Naive thymus-derived CD4-positive, alpha-beta T cell (primary cell): ENCODE measurements at regions not wholly inside any gene's neighbourhood (a gene's known extent, or its start where the extent isn't known, plus 50 kb on each side); places are given as distances from the start of the nearest gene placed in this dataset.

Experiments used
- ATAC-seq: fragments of 150-1000 bp; cut with Tn5 transposase; 2 replicates; pipeline ENCODE4 v1.10.0; 2021; ENCODE audit warnings: mild to moderate bottlenecking, moderate library complexity
- CTCF ChIA-PET: fragments of 350-600 bp; sonication (Branson Sonifier 250); formaldehyde crosslinking; loops from one replicate; lab custom pipeline; 2021; ENCODE audit warnings: antibody characterized with exemption; lab: Charles Lee
- POLR2A ChIA-PET: fragments of 350-600 bp; sonication (Branson Sonifier 250); formaldehyde crosslinking; loops from one replicate; lab custom pipeline; 2021; ENCODE audit warnings: antibody characterized with exemption, inconsistent platforms; lab: Charles Lee
- DNase-seq, 9 donors: peaks; one replicate each; pipeline versions ENCODE4 v3.0.0 to v3.0.0-alpha.2; 2020 to 2022; ENCODE audit warnings: mixed read lengths in 1 of 9
- H3K27ac ChIP-seq: one replicate; pipeline ENCODE4 v1.7.0; 2013; ENCODE audit warnings: mild to moderate bottlenecking, low read depth, low read length, moderate library complexity
- H3K27me3 ChIP-seq, 2 donors: one replicate each; pipeline ENCODE4 v1.7.0; 2013; ENCODE audit warnings: low read length in 2 of 2, mild to moderate bottlenecking in 2 of 2, moderate library complexity in 2 of 2; ENCODE audit not compliant: control insufficient read depth in 2 of 2, insufficient read depth in 2 of 2
- H3K36me3 ChIP-seq, 3 experiments: 1 replicate in 2 of 3; 2 replicates in 1 of 3; pipeline ENCODE4 v1.7.0; 2013; ENCODE audit warnings: low read length in 3 of 3, mild to moderate bottlenecking in 3 of 3, moderate library complexity in 1 of 3; ENCODE audit not compliant: insufficient read depth in 3 of 3, control insufficient read depth in 2 of 3
- H3K4me1 ChIP-seq, 2 donors: one replicate each; pipeline ENCODE4 v1.7.0; 2013; ENCODE audit warnings: low read length in 2 of 2, mild to moderate bottlenecking in 2 of 2, moderate library complexity in 1 of 2; ENCODE audit not compliant: control insufficient read depth in 2 of 2, insufficient read depth in 2 of 2
- H3K4me3 ChIP-seq: 2 replicates; pipeline ENCODE4 v1.7.0; 2013; ENCODE audit warnings: mild to moderate bottlenecking, low read length
- H3K9me3 ChIP-seq, 3 experiments: 1 replicate in 2 of 3; 2 replicates in 1 of 3; pipeline ENCODE4 v1.7.0; 2013; ENCODE audit warnings: low read length in 3 of 3; ENCODE audit not compliant: control insufficient read depth in 2 of 3
- H3K27ac Mint-ChIP-seq, 9 donors: one replicate each; pipeline ENCODE4 v1.8.0; 2020 to 2022; ENCODE audit warnings: mixed read lengths in 9 of 9, mild to moderate bottlenecking in 8 of 9, moderate library complexity in 5 of 9, inconsistent platforms in 2 of 9
- H3K27me3 Mint-ChIP-seq, 5 donors: one replicate each; pipeline ENCODE4 v1.8.0; 2021 to 2022; ENCODE audit warnings: mixed read lengths in 5 of 5, mild to moderate bottlenecking in 1 of 5
- H3K36me3 Mint-ChIP-seq, 5 donors: one replicate each; pipeline ENCODE4 v1.8.0; 2020 to 2022; ENCODE audit warnings: mixed read lengths in 5 of 5, mild to moderate bottlenecking in 3 of 5, inconsistent platforms in 1 of 5
- H3K4me1 Mint-ChIP-seq, 7 donors: one replicate each; pipeline ENCODE4 v1.8.0; 2020 to 2022; ENCODE audit warnings: mixed read lengths in 7 of 7, mild to moderate bottlenecking in 3 of 7, inconsistent platforms in 1 of 7
- H3K4me3 Mint-ChIP-seq, 10 donors: one replicate each; pipeline ENCODE4 v1.8.0; 2020 to 2022; ENCODE audit warnings: mild to moderate bottlenecking in 10 of 10, mixed read lengths in 10 of 10, moderate library complexity in 6 of 10, inconsistent platforms in 2 of 10
- H3K9me3 Mint-ChIP-seq, 11 donors: one replicate each; pipeline ENCODE4 v1.8.0; 2020 to 2022; ENCODE audit warnings: mixed read lengths in 11 of 11, mild to moderate bottlenecking in 4 of 11, inconsistent platforms in 1 of 11, moderate library complexity in 1 of 11
- intact Hi-C, 2 donors: fragments of 100-400 bp; cut with micrococcal nuclease; formaldehyde crosslinking; loops; one replicate each; pipeline ENCODE4 v1.15.1; 2023

DNA sequence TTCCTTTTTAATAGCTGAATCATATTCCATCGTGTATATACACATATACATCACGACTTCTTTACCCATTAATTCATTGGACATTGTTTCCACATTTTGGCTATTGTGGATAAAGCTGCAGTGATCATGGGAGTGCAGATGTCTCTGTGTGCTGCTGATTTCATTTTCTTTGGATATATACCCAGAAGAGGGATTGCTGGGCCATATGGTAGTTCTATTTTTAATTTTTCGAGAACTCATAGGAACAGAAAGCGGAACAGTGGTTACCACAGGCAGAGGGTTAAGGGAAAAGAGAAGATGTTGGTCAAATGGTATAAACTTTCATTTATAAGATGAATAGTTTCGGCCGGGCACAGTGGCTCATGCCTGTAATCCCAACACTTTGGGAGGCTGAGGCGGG, 187.4 kb upstream of the MYOCD start:
- H3K9me3 Mint-ChIP-seq, result peaks cover 2 to 15% (median 12%) of the 10 kb centered on the region in 11 donors
- H3K4me1 Mint-ChIP-seq, result no peaks in the 10 kb centered on the region
- Histone ChIP-seq H3K4me1 (no peaks in the 10 kb centered on the region), H3K27me3 (no peaks in the 10 kb centered on the region), H3K36me3 (no peaks in the 10 kb centered on the region), H3K4me3 (no peak overlapping the region), H3K9me3 (no peaks in the 10 kb centered on the region), H3K27ac (no peak overlapping the region)
- no peak for ATAC-seq
- CTCF ChIA-PET, result no interaction called here
- intact Hi-C loops, result no loop called here
- POLR2A ChIA-PET, result no interaction called here
- H3K27ac Mint-ChIP-seq, result no peak overlapping the region
- no peak for DNase-seq
- H3K4me3 Mint-ChIP-seq, result no peak overlapping the region
- H3K27me3 Mint-ChIP-seq, result peaks cover 0 to 4% (median 0%) of the 10 kb centered on the region in 5 donors
- no peaks in the 10 kb centered on the region for H3K36me3 Mint-ChIP-seq

- H3K36me3 ChIP-seq, result no peaks in the 10 kb centered on the region
- no peak overlapping the region for H3K4me3 Mint-ChIP-seq
- H3K27me3 ChIP-seq, result no peaks in the 10 kb centered on the region
- H3K4me1 Mint-ChIP-seq, result no peaks in the 10 kb centered on the region
- H3K27ac Mint-ChIP-seq, result no peak overlapping the region
- H3K4me3 ChIP-seq, result no peak overlapping the region
- H3K36me3 Mint-ChIP-seq, result no peaks in the 10 kb centered on the region
- intact Hi-C loops, result no loop called here
- POLR2A ChIA-PET, result no interaction called here
- H3K9me3 Mint-ChIP-seq, result peaks cover 0 to 18% (median 8%) of the 10 kb centered on the region in 11 donors
- no peaks in the 10 kb centered on the region for H3K9me3 ChIP-seq
- CTCF ChIA-PET, result no interaction called here
- H3K27ac ChIP-seq, result no peak overlapping the region
- H3K4me1 ChIP-seq, result no peaks in the 10 kb centered on the region
- no peak for DNase-seq
- peaks cover 0 to 9% (median 0%) of the 10 kb centered on the region in 5 donors for H3K27me3 Mint-ChIP-seq
- no peak for ATAC-seq
Measured at GRCh38 chr17:12485361-12485906, 180.3 kb upstream of the MYOCD start.

DNA sequence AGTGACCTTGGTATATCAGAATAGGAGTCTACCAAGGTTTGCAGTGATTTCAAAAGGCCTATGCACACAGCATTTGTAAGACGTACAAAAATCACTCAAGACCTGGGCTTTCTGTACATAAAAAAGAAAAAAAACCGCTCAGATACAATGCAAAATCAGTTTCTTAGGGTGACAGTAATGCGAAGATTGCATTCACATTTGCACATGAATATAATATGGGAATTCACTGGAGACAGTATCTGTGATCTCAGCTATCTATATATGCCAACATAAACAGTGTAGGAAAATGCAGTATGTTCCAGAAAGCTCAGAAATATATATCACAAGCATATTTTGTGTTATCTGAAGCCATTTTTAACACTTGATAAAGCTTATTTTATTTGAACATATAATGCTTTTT, 176.4 kb upstream of the MYOCD start:
- Histone ChIP-seq H3K36me3 (no peaks in the 10 kb centered on the region), H3K4me1 (no peaks in the 10 kb centered on the region), H3K27me3 (no peaks in the 10 kb centered on the region), H3K27ac (no peak overlapping the region), H3K9me3 (no peaks in the 10 kb centered on the region), H3K4me3 (no peak overlapping the region)
- Mint-ChIP-seq H3K36me3 (no peaks in the 10 kb centered on the region), H3K4me1 (no peaks in the 10 kb centered on the region), H3K9me3 (peaks cover 0 to 18% (median 8%) of the 10 kb centered on the region in 11 donors), H3K27ac (no peak overlapping the region), H3K27me3 (peaks cover 0 to 9% (median 0%) of the 10 kb centered on the region in 5 donors), H3K4me3 (no peak overlapping the region)
- CTCF ChIA-PET, result no interaction called here
- ATAC-seq, result no peak
- DNase-seq, result no peak
- intact Hi-C loops, result no loop called here
- POLR2A ChIA-PET, result no interaction called here

DNA sequence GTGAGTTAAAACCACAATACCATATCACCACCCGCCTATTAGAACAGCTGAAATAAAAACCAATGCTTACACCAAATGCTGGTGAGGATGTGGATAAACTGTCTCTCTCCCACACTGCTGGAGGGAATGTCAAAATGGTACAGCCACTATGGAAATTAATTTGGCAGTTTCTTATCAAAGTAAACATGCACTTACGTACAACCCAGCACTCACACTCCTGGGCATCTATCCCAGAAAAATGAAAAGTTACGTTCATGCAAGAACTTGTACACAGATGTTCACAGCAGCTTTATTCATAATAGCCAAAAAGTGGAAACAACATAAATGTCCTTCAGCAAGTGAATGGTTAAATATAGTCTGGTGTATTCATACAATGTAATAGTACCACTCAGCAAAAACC, 173.2 kb upstream of the MYOCD start:
- ChIA-PET POLR2A (no interaction called here), CTCF (no interaction called here)
- Mint-ChIP-seq H3K4me3 (no peak overlapping the region), H3K9me3 (peaks cover 0 to 24% (median 11%) of the 10 kb centered on the region in 11 donors), H3K4me1 (no peaks in the 10 kb centered on the region), H3K27me3 (peaks cover 0 to 6% (median 0%) of the 10 kb centered on the region in 5 donors), H3K27ac (no peak overlapping the region), H3K36me3 (no peaks in the 10 kb centered on the region)
- intact Hi-C loops, result no loop called here
- Histone ChIP-seq H3K9me3 (no peaks in the 10 kb centered on the region), H3K4me3 (no peak overlapping the region), H3K4me1 (no peaks in the 10 kb centered on the region), H3K27me3 (no peaks in the 10 kb centered on the region), H3K27ac (no peak overlapping the region), H3K36me3 (no peaks in the 10 kb centered on the region)
- no peak for ATAC-seq
- no peak for DNase-seq

GRCh38 chr17:12505866-12506265, 159.8 kb upstream of the MYOCD start:
- Histone ChIP-seq H3K27me3 (no peaks in the 10 kb centered on the region), H3K27ac (no peak overlapping the region), H3K4me3 (no peak overlapping the region), H3K4me1 (no peaks in the 10 kb centered on the region), H3K36me3 (no peaks in the 10 kb centered on the region), H3K9me3 (no peaks in the 10 kb centered on the region)
- H3K4me3 Mint-ChIP-seq, result no peak overlapping the region
- peaks cover 0 to 24% (median 8%) of the 10 kb centered on the region in 11 donors for H3K9me3 Mint-ChIP-seq
- H3K4me1 Mint-ChIP-seq, result no peaks in the 10 kb centered on the region
- H3K36me3 Mint-ChIP-seq, result no peaks in the 10 kb centered on the region
- ATAC-seq, result no peak
- POLR2A ChIA-PET, result no interaction called here
- H3K27ac Mint-ChIP-seq, result no peak overlapping the region
- CTCF ChIA-PET, result interaction anchor here (0.6 kb wide), 1 partner anchor 32 kb away, joined by 4 read pairs; no protein-coding TSS in a partner anchor
- intact Hi-C loops, result no loop called here
- peaks cover 0 to 6% (median 0%) of the 10 kb centered on the region in 5 donors for H3K27me3 Mint-ChIP-seq
- DNase-seq, result no peak

DNA sequence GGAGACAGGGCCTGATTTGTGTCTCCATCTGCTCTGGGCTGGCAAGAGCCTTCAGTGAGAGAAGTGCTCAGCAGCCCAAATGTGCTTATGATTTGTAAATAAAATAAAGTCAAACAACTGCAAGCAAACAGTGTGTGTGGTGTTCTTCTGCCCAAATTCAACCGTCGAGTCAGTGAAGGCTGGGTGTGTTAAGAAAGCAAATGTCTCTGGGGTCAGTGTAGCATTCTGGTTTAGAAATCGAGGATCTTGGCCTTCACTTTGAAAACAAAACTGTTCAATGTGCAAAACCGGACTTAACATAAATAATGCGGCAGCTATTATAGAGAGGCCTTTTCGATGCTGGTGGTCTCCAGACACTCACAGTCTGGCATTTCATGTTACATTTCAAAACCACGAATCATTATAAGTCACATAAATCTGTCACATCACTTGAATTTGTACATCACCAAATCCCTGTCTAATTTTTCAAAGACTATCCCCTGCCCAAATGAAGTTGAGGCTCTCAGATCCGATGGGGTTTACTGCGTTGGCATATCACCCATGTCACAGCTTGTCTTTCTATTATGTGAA, 158.6 kb upstream of the MYOCD start:
- Mint-ChIP-seq H3K36me3 (no peaks in the 10 kb centered on the region), H3K4me1 (no peaks in the 10 kb centered on the region), H3K9me3 (peaks cover 0 to 22% (median 6%) of the 10 kb centered on the region in 11 donors), H3K4me3 (no peak overlapping the region), H3K27me3 (peaks cover 0 to under 1% (median 0%) of the 10 kb centered on the region in 5 donors), H3K27ac (no peak overlapping the region)
- intact Hi-C loops, result no loop called here
- ChIA-PET CTCF (no interaction called here), POLR2A (no interaction called here)
- no peak overlapping the region for H3K27ac ChIP-seq
- H3K36me3 ChIP-seq, result no peaks in the 10 kb centered on the region
- no peak for DNase-seq
- no peaks in the 10 kb centered on the region for H3K4me1 ChIP-seq
- ATAC-seq, result no peak
- no peaks in the 10 kb centered on the region for H3K9me3 ChIP-seq
- H3K4me3 ChIP-seq, result no peak overlapping the region
- H3K27me3 ChIP-seq, result no peaks in the 10 kb centered on the region

- H3K9me3 ChIP-seq, result no peaks in the 10 kb centered on the region
- no peak overlapping the region for H3K27ac ChIP-seq
- H3K36me3 ChIP-seq, result no peaks in the 10 kb centered on the region
- Mint-ChIP-seq H3K27ac (no peak overlapping the region), H3K27me3 (no peaks in the 10 kb centered on the region), H3K9me3 (peaks cover 0 to 13% (median 4%) of the 10 kb centered on the region in 11 donors), H3K4me1 (no peaks in the 10 kb centered on the region), H3K36me3 (no peaks in the 10 kb centered on the region), H3K4me3 (no peak overlapping the region)
- H3K27me3 ChIP-seq, result no peaks in the 10 kb centered on the region
- DNase-seq, result no peak
- CTCF ChIA-PET, result no interaction called here
- POLR2A ChIA-PET, result no interaction called here
- intact Hi-C loops, result no loop called here
- H3K4me1 ChIP-seq, result no peaks in the 10 kb centered on the region
- no peak for ATAC-seq
- H3K4me3 ChIP-seq, result no peak overlapping the region
Measured at GRCh38 chr17:12509801-12510200, 155.9 kb upstream of the MYOCD start.
